ENCODE measurements at regions not wholly inside any gene's neighbourhood (a gene's known extent, or its start where the extent isn't known, plus 50 kb on each side); places are given as distances from the start of the nearest gene placed in this dataset.

- TF ChIP-seq GTF2F1 (IDR thresholded peaks at IDR 0.05; ENCODE audit: low read depth, low read length) = no peak
- no peak for TF ChIP-seq E2F4 (CRISPR knock-in tag; IDR thresholded peaks at IDR 0.05; ENCODE audit: low read depth)
Observed at GRCh38 chr4:46648088-46648744, 258.3 kb upstream of the GABRA2 start (continued).

DNA sequence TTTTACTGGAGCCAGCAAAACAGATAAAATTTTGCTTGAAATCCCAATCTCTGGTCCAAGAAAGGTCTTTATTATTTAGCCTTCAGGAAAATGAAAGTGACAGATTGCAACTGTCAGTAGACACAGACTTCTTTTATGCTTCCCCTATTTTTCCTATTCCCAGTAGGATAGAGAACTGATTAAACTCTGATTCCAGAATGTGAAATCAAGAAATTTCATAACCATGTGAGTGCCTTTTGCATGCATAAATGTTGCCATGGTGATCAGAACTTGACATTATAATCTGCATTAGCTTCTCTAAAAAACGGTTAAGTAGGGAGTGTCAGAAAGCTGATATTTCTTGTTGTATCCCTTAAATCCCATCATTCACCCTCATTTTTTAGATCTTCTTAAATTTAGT is 255.2 kb upstream of the GABRA2 start:
- ATAC-seq = no peak
- no peaks in the 10 kb centered on the region for H3K27me3 ChIP-seq (ENCODE audit: control insufficient read depth in 2 of 2, insufficient read depth in 2 of 2, low read length in 2 of 2)
- no peaks in the 10 kb centered on the region for H4K20me1 ChIP-seq (replicated peaks; ENCODE audit: control insufficient read depth, insufficient read depth, low read length)
- no peak overlapping the region for H3K9ac ChIP-seq (ENCODE audit: insufficient read depth in 1 of 2, low read depth in 2 of 2, low read length in 2 of 2)
- H2AFZ ChIP-seq (ENCODE audit: low read depth, low read length) = no peak overlapping the region
- no peaks in the 10 kb centered on the region for H3K79me2 ChIP-seq (ENCODE audit: control insufficient read depth, insufficient read depth, low read length)
- no peaks in the 10 kb centered on the region for H3K4me1 ChIP-seq (replicated peaks in 1 of 2; ENCODE audit: control insufficient read depth in 2 of 2, insufficient read depth in 2 of 2, low read length in 2 of 2)
- no peaks in the 10 kb centered on the region for H3K9me3 ChIP-seq (replicated peaks; ENCODE audit: control insufficient read depth, insufficient read depth, low read depth, low read length)
- FAIRE-seq = no peak
- H3K9me1 ChIP-seq (ENCODE audit: control insufficient read depth, insufficient read depth, low read length) = no peaks in the 10 kb centered on the region
- no peak for DNase-seq (ENCODE audit: extremely low read depth in 1 of 4, low spot score in 3 of 4)
- H3K27ac ChIP-seq (ENCODE audit: extremely low read depth, low read depth, low read length) = no peak overlapping the region
- ChIA-PET CTCF (ENCODE audit: low intra/inter-chr PET ratio) (no interaction called here), POLR2A (no interaction called here)
- in situ Hi-C loops (cut with MboI) = no loop called here
- no peak overlapping the region for H3K4me2 ChIP-seq (ENCODE audit: insufficient read depth, low read length)
- no TSS peak for BruUV-seq (replicated peaks)
- H3K36me3 ChIP-seq (ENCODE audit: control insufficient read depth, insufficient read depth, low read length) = no peaks in the 10 kb centered on the region
- WGBS (ENCODE audit: insufficient coverage, low coverage, missing lambda C conversion rate) = 7% methylated on average over 1 of the region's 1 CpG
- intact Hi-C loops (cut with micrococcal nuclease) = loop anchor here (10.0 kb wide), 1 partner anchor 1880 kb away; no protein-coding TSS in a partner anchor
- H3K4me3 ChIP-seq = no peak overlapping the region
- TF ChIP-seq EZH2 (IDR thresholded peaks at IDR 0.05; ENCODE audit: borderline replicate concordance, low read depth, low read length) (no peak), FOXK2 (conservative IDR thresholded peaks at IDR 0.05 in 1 of 2, IDR thresholded peaks at IDR 0.05 in 1 of 2; ENCODE audit: low read depth in 2 of 2) (no peak), ZNF3 (CRISPR knock-in tag; IDR thresholded peaks at IDR 0.05) (no peak), MCM2 (IDR thresholded peaks at IDR 0.05; ENCODE audit: low read depth) (no peak), NFIX (CRISPR knock-in tag; IDR thresholded peaks at IDR 0.05; ENCODE audit: low read depth) (no peak), HMBOX1 (IDR thresholded peaks at IDR 0.05) (no peak), XRCC4 (IDR thresholded peaks at IDR 0.05; ENCODE audit: extremely low read depth, insufficient read depth, insufficient read length) (no peak), ZNF644 (tag; IDR thresholded peaks at IDR 0.05; ENCODE audit: low read depth) (no peak), IFI16 (CRISPR knock-in tag; IDR thresholded peaks at IDR 0.05) (no peak), POLR2AphosphoS2 (IDR thresholded peaks at IDR 0.05; ENCODE audit: low read length) (no peak), GTF3C2 (IDR thresholded peaks at IDR 0.05; ENCODE audit: borderline replicate concordance, extremely low read depth, insufficient read length) (no peak), ZSCAN32 (CRISPR knock-in tag; IDR thresholded peaks at IDR 0.05) (no peak)
- TF ChIP-seq, protein P1, sequence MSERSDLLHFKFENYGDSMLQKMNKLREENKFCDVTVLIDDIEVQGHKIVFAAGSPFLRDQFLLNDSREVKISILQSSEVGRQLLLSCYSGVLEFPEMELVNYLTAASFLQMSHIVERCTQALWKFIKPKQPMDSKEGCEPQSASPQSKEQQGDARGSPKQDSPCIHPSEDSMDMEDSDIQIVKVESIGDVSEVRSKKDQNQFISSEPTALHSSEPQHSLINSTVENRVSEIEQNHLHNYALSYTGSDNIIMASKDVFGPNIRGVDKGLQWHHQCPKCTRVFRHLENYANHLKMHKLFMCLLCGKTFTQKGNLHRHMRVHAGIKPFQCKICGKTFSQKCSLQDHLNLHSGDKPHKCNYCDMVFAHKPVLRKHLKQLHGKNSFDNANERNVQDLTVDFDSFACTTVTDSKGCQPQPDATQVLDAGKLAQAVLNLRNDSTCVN (CRISPR knock-in tag; IDR thresholded peaks at IDR 0.05) = no peak
